Breast epithelium (tissue), 3 donors: ENCODE measurements at regions not wholly inside any gene's neighbourhood (a gene's known extent, or its start where the extent isn't known, plus 50 kb on each side); places are given as distances from the start of the nearest gene placed in this dataset.

ENCODE experiments used
- POLR2A ChIP-seq: fragments of 450-650 bp; IDR thresholded peaks from one replicate; pipeline ENCODE4 v1.6.1; 2016; ENCODE audit warnings: antibody characterized with exemption, mild to moderate bottlenecking, moderate library complexity
- TF ChIP-seq, protein P1 (sequence below), 3 donors: fragments of 450-650 bp; IDR thresholded peaks; one replicate each; pipeline ENCODE4 v1.5.1; 2016 to 2017; ENCODE audit warnings: antibody characterized with exemption in 3 of 3, mild to moderate bottlenecking in 3 of 3, moderate library complexity in 3 of 3

DNA sequence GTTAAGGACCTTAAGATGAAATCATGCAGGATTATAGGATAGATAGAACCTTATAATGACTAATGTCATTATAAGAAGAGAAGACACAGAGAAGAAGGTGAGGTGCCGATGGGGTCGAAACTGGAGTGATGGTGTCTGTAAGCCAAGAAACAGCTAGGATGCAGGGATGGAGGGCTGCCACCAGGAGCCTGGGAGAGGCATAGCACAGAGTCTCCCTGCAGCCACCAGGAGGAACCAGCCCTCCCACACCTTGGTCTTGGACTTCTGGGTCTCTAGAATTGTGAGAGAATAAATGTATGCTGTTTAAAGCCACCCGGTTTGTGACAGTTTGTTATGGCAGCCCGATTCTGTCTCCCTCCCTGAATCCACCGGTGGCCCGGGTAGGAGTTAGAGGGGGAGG lies 337.2 kb upstream of the AJAP1 start:
- TF ChIP-seq, protein P1, sequence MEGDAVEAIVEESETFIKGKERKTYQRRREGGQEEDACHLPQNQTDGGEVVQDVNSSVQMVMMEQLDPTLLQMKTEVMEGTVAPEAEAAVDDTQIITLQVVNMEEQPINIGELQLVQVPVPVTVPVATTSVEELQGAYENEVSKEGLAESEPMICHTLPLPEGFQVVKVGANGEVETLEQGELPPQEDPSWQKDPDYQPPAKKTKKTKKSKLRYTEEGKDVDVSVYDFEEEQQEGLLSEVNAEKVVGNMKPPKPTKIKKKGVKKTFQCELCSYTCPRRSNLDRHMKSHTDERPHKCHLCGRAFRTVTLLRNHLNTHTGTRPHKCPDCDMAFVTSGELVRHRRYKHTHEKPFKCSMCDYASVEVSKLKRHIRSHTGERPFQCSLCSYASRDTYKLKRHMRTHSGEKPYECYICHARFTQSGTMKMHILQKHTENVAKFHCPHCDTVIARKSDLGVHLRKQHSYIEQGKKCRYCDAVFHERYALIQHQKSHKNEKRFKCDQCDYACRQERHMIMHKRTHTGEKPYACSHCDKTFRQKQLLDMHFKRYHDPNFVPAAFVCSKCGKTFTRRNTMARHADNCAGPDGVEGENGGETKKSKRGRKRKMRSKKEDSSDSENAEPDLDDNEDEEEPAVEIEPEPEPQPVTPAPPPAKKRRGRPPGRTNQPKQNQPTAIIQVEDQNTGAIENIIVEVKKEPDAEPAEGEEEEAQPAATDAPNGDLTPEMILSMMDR (IDR thresholded peaks at IDR 0.05) = no peak
- TF ChIP-seq POLR2A = no peak
